ENCODE measurements at regions not wholly inside any gene's neighbourhood (a gene's known extent, or its start where the extent isn't known, plus 50 kb on each side); places are given as distances from the start of the nearest gene placed in this dataset.

DNA sequence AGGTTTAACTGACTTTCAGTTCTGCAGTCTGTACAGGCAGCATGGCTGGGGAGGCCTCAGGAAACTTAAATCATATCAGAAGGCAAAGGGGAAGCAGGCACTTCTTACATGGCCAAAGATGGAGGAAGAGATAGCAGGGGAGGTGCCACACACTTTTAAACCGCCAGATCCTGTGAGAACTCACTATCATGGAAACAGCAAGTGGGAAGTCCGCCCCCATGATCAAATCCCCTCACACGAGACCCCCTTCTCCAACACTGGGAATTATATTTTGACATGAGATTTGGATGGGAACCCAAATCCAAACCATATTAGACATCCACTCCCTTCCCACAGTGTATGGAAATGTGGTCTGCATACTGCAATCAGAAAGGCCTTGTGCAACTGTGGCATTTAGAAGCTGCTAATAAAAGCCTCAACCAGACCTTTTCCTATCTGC is 148.2 kb downstream of the FCRL5 start:
- H3K4me3 ChIP-seq (ENCODE audit: control insufficient read depth, low read depth, low read length): no peak overlapping the region
- no peak for DNase-seq (ENCODE audit: low read depth)
- TF ChIP-seq, protein P1, sequence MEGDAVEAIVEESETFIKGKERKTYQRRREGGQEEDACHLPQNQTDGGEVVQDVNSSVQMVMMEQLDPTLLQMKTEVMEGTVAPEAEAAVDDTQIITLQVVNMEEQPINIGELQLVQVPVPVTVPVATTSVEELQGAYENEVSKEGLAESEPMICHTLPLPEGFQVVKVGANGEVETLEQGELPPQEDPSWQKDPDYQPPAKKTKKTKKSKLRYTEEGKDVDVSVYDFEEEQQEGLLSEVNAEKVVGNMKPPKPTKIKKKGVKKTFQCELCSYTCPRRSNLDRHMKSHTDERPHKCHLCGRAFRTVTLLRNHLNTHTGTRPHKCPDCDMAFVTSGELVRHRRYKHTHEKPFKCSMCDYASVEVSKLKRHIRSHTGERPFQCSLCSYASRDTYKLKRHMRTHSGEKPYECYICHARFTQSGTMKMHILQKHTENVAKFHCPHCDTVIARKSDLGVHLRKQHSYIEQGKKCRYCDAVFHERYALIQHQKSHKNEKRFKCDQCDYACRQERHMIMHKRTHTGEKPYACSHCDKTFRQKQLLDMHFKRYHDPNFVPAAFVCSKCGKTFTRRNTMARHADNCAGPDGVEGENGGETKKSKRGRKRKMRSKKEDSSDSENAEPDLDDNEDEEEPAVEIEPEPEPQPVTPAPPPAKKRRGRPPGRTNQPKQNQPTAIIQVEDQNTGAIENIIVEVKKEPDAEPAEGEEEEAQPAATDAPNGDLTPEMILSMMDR (conservative IDR thresholded peaks at IDR 0.05; ENCODE audit: control insufficient read depth, insufficient read depth, low read depth, low read length): no peak

DNA sequence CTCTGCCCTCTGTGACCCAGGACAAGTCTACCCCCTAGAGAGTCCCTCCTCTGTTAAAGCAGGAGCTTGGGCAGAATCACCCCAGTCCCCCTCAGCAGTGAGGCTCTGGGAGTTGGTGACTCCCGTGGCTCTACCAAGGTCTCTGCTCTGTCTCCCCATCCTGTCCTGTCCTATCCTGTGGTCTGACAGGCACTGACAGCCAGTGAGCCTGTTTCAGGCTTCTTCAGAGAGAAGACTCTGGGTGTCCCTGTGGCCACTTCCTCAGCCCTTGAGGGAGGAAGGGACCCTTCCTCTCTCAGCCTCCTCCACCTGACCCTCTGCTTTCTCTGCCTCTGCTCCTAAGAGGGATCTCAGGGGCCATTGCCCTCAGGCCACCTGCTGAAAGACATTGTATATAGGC is 148.7 kb downstream of the FCRL5 start:
- no peak overlapping the region for H3K4me3 ChIP-seq (ENCODE audit: control insufficient read depth, low read depth, low read length)
- TF ChIP-seq, protein P1 (conservative IDR thresholded peaks at IDR 0.05; ENCODE audit: control insufficient read depth, insufficient read depth, low read depth, low read length): no peak
- DNase-seq (ENCODE audit: low read depth): no peak

DNA sequence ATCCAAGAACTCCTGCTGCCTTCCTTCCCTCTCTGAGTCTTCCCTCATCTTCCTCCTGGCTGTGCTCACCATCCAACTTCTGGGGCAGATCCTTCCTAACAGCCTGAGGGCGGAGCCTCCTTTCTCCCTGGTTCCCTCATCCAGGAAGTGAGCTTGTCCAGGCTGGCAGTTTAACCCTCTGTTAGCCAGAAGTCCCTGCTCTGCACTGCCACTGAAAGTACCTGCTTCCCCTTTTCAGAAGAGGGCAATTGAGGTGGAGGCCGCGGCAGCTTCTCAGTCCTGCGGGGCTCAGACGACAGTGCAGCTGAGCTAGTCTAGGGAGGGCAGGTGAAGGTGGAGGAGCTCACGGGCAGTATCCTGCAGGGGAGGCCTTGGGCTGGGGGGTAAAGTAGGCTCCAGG is 149.1 kb downstream of the FCRL5 start:
- TF ChIP-seq, protein P1 (conservative IDR thresholded peaks at IDR 0.05; ENCODE audit: control insufficient read depth, insufficient read depth, low read depth, low read length): no peak
- no peak overlapping the region for H3K4me3 ChIP-seq (ENCODE audit: control insufficient read depth, low read depth, low read length)
- DNase-seq (ENCODE audit: low read depth): no peak

DNA sequence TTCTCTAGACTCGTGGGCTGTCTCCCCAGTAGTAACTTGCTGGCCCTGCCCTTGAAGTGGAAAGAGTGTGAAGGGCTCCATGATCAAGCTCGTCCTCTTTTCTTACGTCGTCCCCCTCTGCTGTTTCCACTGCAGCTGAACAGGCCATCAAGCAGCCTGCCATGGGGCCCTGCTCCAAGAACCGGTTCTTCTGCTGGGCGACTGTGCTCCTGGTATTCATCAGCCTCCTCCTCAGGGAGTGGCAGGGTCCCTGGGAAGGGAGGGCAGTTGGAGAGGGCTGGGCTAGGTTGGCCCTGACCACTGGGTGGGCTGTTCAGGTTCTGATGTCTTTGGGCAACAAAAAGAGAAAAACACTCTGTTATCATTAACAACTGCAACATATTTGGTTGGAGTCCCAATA is 151.5 kb downstream of the FCRL5 start:
- TF ChIP-seq, protein P1 (conservative IDR thresholded peaks at IDR 0.05; ENCODE audit: control insufficient read depth, insufficient read depth, low read depth, low read length): no peak
- no peak for DNase-seq (ENCODE audit: low read depth)
- H3K4me3 ChIP-seq (ENCODE audit: control insufficient read depth, low read depth, low read length): no peak overlapping the region

DNA sequence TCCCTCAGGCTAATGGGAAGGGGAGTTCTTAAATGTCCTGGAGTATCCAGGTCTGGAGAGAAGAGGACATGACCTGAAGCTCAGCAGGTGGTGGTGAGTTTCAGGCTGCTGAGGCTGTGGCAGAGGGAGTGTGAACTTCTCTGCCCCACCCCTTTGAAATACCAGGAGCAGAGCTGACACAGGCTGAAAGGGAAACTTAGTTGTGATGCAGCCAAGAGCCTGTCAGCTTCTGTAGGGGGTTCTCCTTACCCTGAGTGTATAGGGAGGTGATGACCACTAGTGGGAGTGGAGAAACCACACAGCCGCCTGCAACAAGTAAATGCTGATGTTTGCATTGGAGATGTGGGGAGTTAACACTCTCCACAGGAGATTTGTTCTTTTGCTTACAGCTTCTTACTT is 152.3 kb downstream of the FCRL5 start:
- no peak for DNase-seq (ENCODE audit: low read depth)
- no peak overlapping the region for H3K4me3 ChIP-seq (ENCODE audit: control insufficient read depth, low read depth, low read length)
- TF ChIP-seq, protein P1 (conservative IDR thresholded peaks at IDR 0.05; ENCODE audit: control insufficient read depth, insufficient read depth, low read depth, low read length): no peak

DNA sequence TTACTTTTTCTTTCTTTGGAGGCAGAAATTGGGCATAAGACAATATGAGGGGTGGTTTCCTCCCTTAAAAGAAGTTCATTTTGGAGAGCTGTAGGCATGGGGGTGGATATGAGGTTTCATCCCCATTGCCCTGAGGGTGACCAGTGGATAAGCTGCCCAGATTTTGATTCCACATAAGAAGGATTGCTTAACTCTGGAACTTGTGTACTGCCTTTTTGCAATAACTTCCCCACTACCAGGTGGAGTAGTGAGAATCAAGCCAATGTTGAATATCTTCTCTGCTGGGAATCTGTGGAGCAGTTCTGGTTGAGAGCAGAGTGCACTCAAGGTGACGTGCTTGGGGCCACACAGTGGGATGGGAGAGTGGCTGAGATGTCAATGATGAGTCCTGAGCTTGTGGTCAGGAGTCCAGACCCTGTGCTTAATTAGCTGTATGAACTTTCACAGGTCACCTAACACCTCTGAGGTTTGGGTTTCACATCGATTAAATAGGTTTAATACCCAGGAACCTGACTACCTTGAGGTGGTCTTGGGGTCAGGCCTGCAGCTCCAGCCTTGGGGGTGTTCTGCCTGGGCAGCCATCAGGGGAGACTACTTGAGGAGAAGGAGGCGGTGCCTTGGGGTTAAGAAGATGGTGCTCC is 152.9 kb downstream of the FCRL5 start:
- no peak for DNase-seq (ENCODE audit: low read depth)
- TF ChIP-seq, protein P1 (conservative IDR thresholded peaks at IDR 0.05; ENCODE audit: control insufficient read depth, insufficient read depth, low read depth, low read length): no peak
- H3K4me3 ChIP-seq (ENCODE audit: control insufficient read depth, low read depth, low read length): no peak overlapping the region

DNA sequence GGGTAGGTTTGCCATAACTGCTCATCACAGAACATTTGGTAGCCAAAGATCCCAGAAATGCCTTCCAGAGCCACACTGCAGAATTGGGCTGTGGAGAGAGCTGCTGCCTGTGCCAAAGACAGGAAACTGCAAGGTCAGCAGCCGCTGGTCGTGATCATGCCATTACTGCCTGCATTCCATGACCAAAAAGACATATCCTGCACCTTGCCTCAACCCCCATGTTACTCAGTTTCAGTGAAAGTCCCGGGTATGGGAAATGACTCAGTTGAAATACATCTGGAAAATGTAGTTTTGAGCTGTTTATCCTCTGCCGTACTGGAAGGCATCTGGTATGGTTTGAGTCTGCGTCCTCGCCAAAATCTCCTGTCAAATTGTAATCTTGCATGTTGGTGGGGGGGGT is 161.7 kb downstream of the FCRL5 start:
- peak; percentile 46 for DNase-seq (ENCODE audit: low read depth)
- TF ChIP-seq, protein P1 (conservative IDR thresholded peaks at IDR 0.05; ENCODE audit: control insufficient read depth, insufficient read depth, low read depth, low read length): no peak
- no peak overlapping the region for H3K4me3 ChIP-seq (ENCODE audit: control insufficient read depth, low read depth, low read length)
